T-cell (primary cell): ENCODE measurements at regions not wholly inside any gene's neighbourhood (a gene's known extent, or its start where the extent isn't known, plus 50 kb on each side); places are given as distances from the start of the nearest gene placed in this dataset.
"Not testable (repeated sequence)": the region's sequence is repeated elsewhere in the genome, so short reads cannot be mapped to it uniquely, and the experiment has no call there.

Source experiments
- ATAC-seq, 4 experiments: fragments of 200-7000 bp in 3 of 4; fragments of 150-1000 bp in 1 of 4; cut with Tn5 transposase; replicated peaks in 1 of 4; 1 replicate in 3 of 4; 2 replicates in 1 of 4; pipeline ENCODE4 v1.10.0; 2021; ENCODE audit warnings: moderate library complexity in 3 of 4, mild to moderate bottlenecking in 2 of 4, moderate number of reproducible peaks in 1 of 4
- CTCF ChIA-PET, 2 donors: fragments of 300-600 bp; sonication (Branson Sonifier 250); formaldehyde crosslinking; loops; one replicate each; lab custom pipeline; 2022; ENCODE audit warnings: antibody characterized with exemption in 2 of 2; lab: Charles Lee
- POLR2A ChIA-PET, 2 donors: fragments of 300-600 bp; sonication (Branson Sonifier 250); formaldehyde crosslinking; loops; one replicate each; lab custom pipeline; 2022; ENCODE audit warnings: antibody characterized with exemption in 2 of 2; lab: Charles Lee
- DNase-seq, 35 experiments: peaks; one replicate each; pipeline versions ENCODE4 v3.0.0 to v3.0.0-alpha.2; 2013 to 2023
- H3K27ac ChIP-seq: one replicate; pipeline ENCODE4 v1.5.1; 2013; ENCODE audit warnings: low read length
- H3K27me3 ChIP-seq, 2 experiments: replicated peaks in 1 of 2; 1 replicate in 1 of 2; 2 replicates in 1 of 2; pipeline versions ENCODE4 v1.6.1 to v1.7.0; 2013; ENCODE audit warnings: low read length in 1 of 2, mixed read lengths in 1 of 2; ENCODE audit not compliant: control insufficient read depth in 2 of 2, insufficient read depth in 2 of 2; ENCODE audit errors: extremely low read depth in 1 of 2
- H3K36me3 ChIP-seq, 2 donors: 1 replicate in 1 of 2; 2 replicates in 1 of 2; pipeline versions ENCODE4 v1.6.1 to v1.7.0; 2013; ENCODE audit warnings: low read length in 1 of 2; ENCODE audit not compliant: control insufficient read depth in 2 of 2, insufficient read depth in 1 of 2; ENCODE audit errors: extremely low read depth in 1 of 2
- H3K4me1 ChIP-seq, 2 experiments: 1 replicate in 1 of 2; 2 replicates in 1 of 2; pipeline versions ENCODE4 v1.6.1 to v1.7.0; 2013; ENCODE audit warnings: low read length in 2 of 2, mixed read lengths in 1 of 2; ENCODE audit not compliant: insufficient read depth in 2 of 2, control insufficient read depth in 1 of 2; ENCODE audit errors: extremely low read depth in 1 of 2
- H3K4me3 ChIP-seq, 2 donors: 1 replicate in 1 of 2; 2 replicates in 1 of 2; pipeline versions ENCODE4 v1.5.1 to v1.7.0; 2013; ENCODE audit warnings: mild to moderate bottlenecking in 2 of 2, low read length in 1 of 2, moderate library complexity in 1 of 2; ENCODE audit not compliant: control insufficient read depth in 1 of 2; ENCODE audit errors: extremely low read depth in 1 of 2
- H3K9me3 ChIP-seq: 2 replicates; pipeline ENCODE4 v1.7.0; 2013
- H3K27ac Mint-ChIP-seq, 2 donors: one replicate each; pipeline ENCODE4 v1.8.0; 2020 to 2021; ENCODE audit warnings: mild to moderate bottlenecking in 2 of 2, mixed read lengths in 2 of 2
- H3K27me3 Mint-ChIP-seq, 2 donors: one replicate each; pipeline ENCODE4 v1.8.0; 2021 to 2022; ENCODE audit warnings: mixed read lengths in 2 of 2
- H3K36me3 Mint-ChIP-seq: one replicate; pipeline ENCODE4 v1.8.0; 2021; ENCODE audit warnings: mixed read lengths
- H3K4me1 Mint-ChIP-seq, 3 donors: one replicate each; pipeline ENCODE4 v1.8.0; 2020 to 2022; ENCODE audit warnings: mixed read lengths in 3 of 3, mild to moderate bottlenecking in 1 of 3
- H3K4me3 Mint-ChIP-seq, 3 donors: one replicate each; pipeline ENCODE4 v1.8.0; 2020 to 2022; ENCODE audit warnings: mild to moderate bottlenecking in 3 of 3, mixed read lengths in 3 of 3, moderate library complexity in 3 of 3
- H3K9me3 Mint-ChIP-seq, 3 donors: one replicate each; pipeline ENCODE4 v1.8.0; 2020 to 2022; ENCODE audit warnings: mixed read lengths in 3 of 3
- WGBS: methylation state at CpG from one replicate; pipeline ENCODE4 v1.1.5; 2013; ENCODE audit warnings: missing lambda C conversion rate; ENCODE audit not compliant: insufficient coverage; 5-methylcytosine and 5-hydroxymethylcytosine counted together

- ChIA-PET POLR2A (no interaction called here), CTCF (no interaction called here)
- 92% methylated on average over 5 of the region's 5 CpGs for WGBS
- H3K27ac ChIP-seq: no peak overlapping the region
- Mint-ChIP-seq H3K9me3 (no peaks in the 10 kb centered on the region), H3K4me3 (no peak overlapping the region), H3K36me3 (no peaks in the 10 kb centered on the region), H3K27me3 (peaks cover under 1 to 23% of the 10 kb centered on the region in 2 donors), H3K4me1 (peaks cover 9 to 14% (median 10%) of the 10 kb centered on the region in 3 donors), H3K27ac (no peak overlapping the region)
- peaks cover 0 to 14% of the 10 kb centered on the region in 2 experiments for H3K27me3 ChIP-seq
- peaks cover 6 to 12% of the 10 kb centered on the region in 2 experiments for H3K4me1 ChIP-seq
- DNase-seq: no peak
- no peaks in the 10 kb centered on the region for H3K9me3 ChIP-seq
- no peaks in the 10 kb centered on the region for H3K36me3 ChIP-seq
- H3K4me3 ChIP-seq: no peak overlapping the region
- ATAC-seq: no peak
Observed at GRCh38 chr14:106792543-106792942, 1266.2 kb downstream of the TMEM121 start.

GRCh38 chr14:106798166-106798565 is 1271.8 kb downstream of the TMEM121 start:
- CTCF ChIA-PET, H3K36me3 Mint-ChIP-seq, POLR2A ChIA-PET, DNase-seq, H3K27ac Mint-ChIP-seq, H3K4me1 Mint-ChIP-seq, H3K4me3 Mint-ChIP-seq, ATAC-seq, H3K36me3 ChIP-seq, H3K4me1 ChIP-seq, H3K4me3 ChIP-seq, H3K9me3 Mint-ChIP-seq, H3K9me3 ChIP-seq, H3K27ac ChIP-seq: not testable (repeated sequence)
- no CpG with 5 or more reads among the region's 4 CpGs for WGBS
- H3K27me3 ChIP-seq: peaks cover 0 to 12% of the 10 kb centered on the region in 2 experiments
- peaks cover 32 to 41% of the 10 kb centered on the region in 2 donors for H3K27me3 Mint-ChIP-seq

GRCh38 chr14:106802413-106803364 is 1276.3 kb downstream of the TMEM121 start:
- DNase-seq (no peak), ATAC-seq (no peak)
- ChIA-PET CTCF (interaction anchor here in 1 of 2 donors (0.6 kb wide), 1 partner anchor 38 kb away, joined by 4 read pairs; no protein-coding TSS in a partner anchor), POLR2A (no interaction called here)
- Histone ChIP-seq H3K4me3 (no peak overlapping the region), H3K27me3 (peaks cover 0 to 17% of the 10 kb centered on the region in 2 experiments), H3K27ac (no peak overlapping the region), H3K9me3 (no peaks in the 10 kb centered on the region), H3K4me1 (no peaks in the 10 kb centered on the region), H3K36me3 (no peaks in the 10 kb centered on the region)
- WGBS: 75% methylated on average over 23 of the region's 26 CpGs
- H3K9me3 Mint-ChIP-seq: no peaks in the 10 kb centered on the region
- H3K4me1 Mint-ChIP-seq: no peaks in the 10 kb centered on the region
- no peak overlapping the region for H3K4me3 Mint-ChIP-seq
- no peak overlapping the region for H3K27ac Mint-ChIP-seq
- H3K27me3 Mint-ChIP-seq: peaks cover 35 to 40% of the 10 kb centered on the region in 2 donors
- no peaks in the 10 kb centered on the region for H3K36me3 Mint-ChIP-seq

GRCh38 chr14:106803379-106803778 is 1277.0 kb downstream of the TMEM121 start:
- WGBS: 72% methylated on average over 6 of the region's 6 CpGs
- Histone ChIP-seq H3K9me3 (no peaks in the 10 kb centered on the region), H3K27me3 (peaks cover 0 to 17% of the 10 kb centered on the region in 2 experiments), H3K36me3 (no peaks in the 10 kb centered on the region), H3K27ac (no peak overlapping the region), H3K4me1 (no peaks in the 10 kb centered on the region), H3K4me3 (no peak overlapping the region)
- Mint-ChIP-seq H3K4me1 (no peaks in the 10 kb centered on the region), H3K9me3 (no peaks in the 10 kb centered on the region), H3K4me3 (no peak overlapping the region), H3K36me3 (no peaks in the 10 kb centered on the region), H3K27me3 (peaks cover 28 to 35% of the 10 kb centered on the region in 2 donors), H3K27ac (no peak overlapping the region)
- ChIA-PET CTCF (no interaction called here), POLR2A (interaction anchor here in 1 of 2 donors (0.9 kb wide), 1 partner anchor 11 kb away, joined by 3 read pairs; no protein-coding TSS in a partner anchor)
- ATAC-seq: no peak
- DNase-seq: no peak

- no peak overlapping the region for H3K4me3 ChIP-seq
- peaks cover 0 to 8% of the 10 kb centered on the region in 2 experiments for H3K4me1 ChIP-seq
- Mint-ChIP-seq H3K9me3 (no peaks in the 10 kb centered on the region), H3K36me3 (no peaks in the 10 kb centered on the region), H3K4me3 (no peak overlapping the region), H3K4me1 (peaks cover 13 to 17% (median 16%) of the 10 kb centered on the region in 3 donors), H3K27ac (no peak overlapping the region), H3K27me3 (peaks cover 13 to 21% of the 10 kb centered on the region in 2 donors)
- no peak for ATAC-seq
- H3K9me3 ChIP-seq: no peaks in the 10 kb centered on the region
- no peak for DNase-seq
- no peak overlapping the region for H3K27ac ChIP-seq
- WGBS: 67% methylated on average over 2 of the region's 3 CpGs
- CTCF ChIA-PET: no interaction called here
- H3K36me3 ChIP-seq: no peaks in the 10 kb centered on the region
- peaks cover 0 to 15% of the 10 kb centered on the region in 2 experiments for H3K27me3 ChIP-seq
- POLR2A ChIA-PET: no interaction called here
Observed at GRCh38 chr14:106807493-106807892, 1281.1 kb downstream of the TMEM121 start.

GRCh38 chr14:106808458-106808857 is 1282.1 kb downstream of the TMEM121 start:
- no CpG with 5 or more reads among the region's 3 CpGs for WGBS
- Histone ChIP-seq H3K9me3 (no peaks in the 10 kb centered on the region), H3K36me3 (no peaks in the 10 kb centered on the region), H3K4me1 (peaks cover 0 to 8% of the 10 kb centered on the region in 2 experiments), H3K4me3 (no peak overlapping the region), H3K27me3 (peaks cover 0 to 13% of the 10 kb centered on the region in 2 experiments), H3K27ac (no peak overlapping the region)
- ATAC-seq (no peak), DNase-seq (no peak)
- Mint-ChIP-seq H3K9me3 (no peaks in the 10 kb centered on the region), H3K4me1 (peaks cover 13 to 17% (median 16%) of the 10 kb centered on the region in 3 donors), H3K4me3 (no peak overlapping the region), H3K27ac (no peak overlapping the region), H3K36me3 (no peaks in the 10 kb centered on the region), H3K27me3 (peaks cover 7 to 11% of the 10 kb centered on the region in 2 donors)
- POLR2A ChIA-PET: no interaction called here
- CTCF ChIA-PET: no interaction called here
